GM12872 (cell line): ENCODE measurements at regions not wholly inside any gene's neighbourhood (a gene's known extent, or its start where the extent isn't known, plus 50 kb on each side); places are given as distances from the start of the nearest gene placed in this dataset.

Experiments
- CTCF ChIP-seq: IDR thresholded peaks from 3 replicates; pipeline ENCODE4 v1.5.1; 2011; ENCODE audit warnings: low read depth, mild to moderate bottlenecking, low read length, moderate library complexity; ENCODE audit not compliant: insufficient read depth

DNA sequence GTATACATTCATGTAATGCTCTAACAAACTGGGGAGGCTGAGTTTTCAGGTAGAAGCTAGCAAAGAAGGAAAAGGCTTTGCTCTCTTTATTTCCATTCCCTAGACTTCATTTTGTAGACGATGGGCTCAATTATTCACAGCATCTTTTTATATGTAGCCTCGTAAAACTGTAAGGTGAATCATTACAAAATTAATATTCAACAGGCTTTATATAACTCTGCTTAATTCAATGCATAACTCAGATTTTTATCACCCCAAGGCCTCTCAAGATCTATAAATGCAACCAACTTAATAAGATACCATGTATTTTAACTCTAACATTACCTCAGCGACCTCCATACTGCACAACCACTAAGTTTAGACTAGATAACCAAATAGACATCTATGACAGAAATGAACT is 63.0 kb upstream of the FRMD4B start:
- TF ChIP-seq CTCF = no peak

DNA sequence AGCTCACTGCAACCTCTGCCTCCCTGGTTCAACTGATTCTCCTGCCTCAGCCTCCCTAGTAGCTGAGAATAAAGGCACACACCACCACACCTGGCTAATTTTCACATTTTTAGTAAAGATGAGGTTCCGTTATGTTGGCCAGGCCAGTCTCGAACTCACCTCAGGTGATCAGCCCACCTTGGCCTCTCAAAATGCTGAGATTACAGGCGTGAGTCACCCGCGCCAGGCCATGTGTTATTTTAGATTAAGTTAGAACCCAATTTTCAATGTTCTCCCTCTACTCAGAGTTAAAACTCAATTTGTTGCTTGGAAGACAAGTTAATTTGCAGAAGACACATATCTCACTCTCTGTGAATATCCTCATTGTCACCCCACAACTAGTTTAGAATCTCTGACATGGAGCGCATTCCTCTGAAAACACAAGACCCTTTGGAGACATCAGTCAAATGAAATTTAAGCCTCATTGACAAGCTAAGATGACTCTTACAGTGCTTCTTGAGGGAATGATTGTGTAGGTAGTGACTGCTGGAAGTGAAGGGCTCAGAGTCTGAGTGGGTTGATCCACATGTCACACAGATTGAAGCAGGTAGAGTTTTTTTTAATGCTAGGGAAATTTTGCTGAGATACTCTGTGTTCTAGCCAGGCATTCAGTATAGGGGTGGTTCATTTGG is 60.6 kb upstream of the FRMD4B start:
- TF ChIP-seq CTCF = no peak

DNA sequence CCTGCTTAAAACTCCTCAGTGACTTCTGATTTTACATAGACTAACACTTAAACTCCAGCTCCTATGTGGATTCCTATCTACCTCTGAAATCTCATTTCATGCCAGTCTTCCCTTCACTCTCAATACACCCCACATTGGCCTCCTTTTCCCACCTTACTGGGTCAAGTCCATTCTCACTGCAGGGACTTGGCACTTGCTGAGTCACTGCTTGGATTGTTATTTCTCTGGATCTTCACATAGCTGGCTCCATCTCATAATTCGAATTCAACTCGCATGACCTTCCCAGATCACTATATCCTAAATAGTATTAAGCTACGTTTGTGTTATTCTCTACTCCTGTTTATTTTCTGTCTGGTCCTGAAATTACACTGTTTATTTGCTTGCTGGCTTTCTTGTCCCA is 59.6 kb upstream of the FRMD4B start:
- TF ChIP-seq CTCF = no peak

DNA sequence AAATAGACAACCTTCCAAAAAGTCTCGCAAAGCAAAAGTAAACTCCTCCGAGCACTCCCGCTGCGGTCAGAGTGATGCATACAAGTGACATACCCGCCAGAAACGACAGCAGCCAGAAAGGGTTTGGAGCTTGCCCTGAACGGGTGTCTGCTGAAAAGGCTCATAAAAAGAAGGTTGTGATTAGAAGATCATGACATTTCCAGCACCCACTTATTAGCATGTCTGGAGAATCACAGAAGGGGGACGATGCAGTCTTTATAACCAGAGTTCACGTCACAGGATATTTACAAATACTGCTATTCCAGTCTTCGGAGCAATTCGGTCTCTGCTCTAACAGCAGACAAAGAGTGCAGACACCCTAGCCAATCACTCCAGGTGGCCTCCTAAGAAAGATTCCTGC is 59.1 kb upstream of the FRMD4B start:
- TF ChIP-seq CTCF = no peak

DNA sequence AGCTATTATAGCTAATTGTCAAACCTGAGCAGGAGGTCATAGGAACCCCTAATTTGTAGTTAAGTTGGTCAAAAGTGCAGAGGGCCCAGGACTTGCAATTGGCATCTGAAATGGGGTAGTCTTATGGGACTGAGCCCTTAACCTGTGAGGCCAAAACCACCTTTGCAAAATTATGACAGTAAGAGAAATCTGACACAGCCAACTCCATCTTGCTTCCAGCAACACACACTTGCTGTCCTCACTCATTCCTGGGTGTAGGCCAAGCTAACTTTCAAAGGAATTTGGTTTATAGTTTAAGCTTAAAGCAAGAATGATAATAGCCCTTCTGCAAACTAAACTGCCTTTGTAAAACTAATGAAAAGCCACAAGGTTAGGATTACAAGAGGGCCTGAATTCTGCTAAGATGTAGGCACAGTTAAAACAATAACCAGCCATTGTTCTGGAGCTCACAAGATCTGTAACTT is 57.6 kb upstream of the FRMD4B start:
- no peak for TF ChIP-seq CTCF

GRCh38 chr3:69442771-69443311 is 57.0 kb upstream of the FRMD4B start:
- no peak for TF ChIP-seq CTCF

GRCh38 chr3:69441732-69442131 is 55.8 kb upstream of the FRMD4B start:
- no peak for TF ChIP-seq CTCF

DNA sequence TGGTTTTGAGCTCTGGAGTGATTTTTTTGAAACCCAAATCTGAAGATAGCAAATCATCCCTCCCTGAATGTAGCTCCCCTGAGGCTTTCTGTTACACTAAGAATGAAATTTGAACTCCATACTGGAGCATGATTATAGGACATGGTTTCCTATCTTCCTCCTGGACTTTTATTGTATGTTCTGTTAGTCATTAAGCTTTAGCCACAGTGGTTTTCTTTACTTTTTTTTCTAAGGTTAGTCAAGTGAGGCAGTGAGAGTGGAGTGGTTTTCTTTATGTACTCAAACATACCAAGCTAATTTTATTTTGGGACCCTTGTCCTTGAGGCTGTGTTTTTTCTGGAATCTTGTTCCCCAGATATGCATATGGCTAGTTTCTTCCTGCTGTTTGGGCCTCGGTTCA is 55.2 kb upstream of the FRMD4B start:
- TF ChIP-seq CTCF = no peak
